ENCODE measurements at regions not wholly inside any gene's neighbourhood (a gene's known extent, or its start where the extent isn't known, plus 50 kb on each side); places are given as distances from the start of the nearest gene placed in this dataset.

DNA sequence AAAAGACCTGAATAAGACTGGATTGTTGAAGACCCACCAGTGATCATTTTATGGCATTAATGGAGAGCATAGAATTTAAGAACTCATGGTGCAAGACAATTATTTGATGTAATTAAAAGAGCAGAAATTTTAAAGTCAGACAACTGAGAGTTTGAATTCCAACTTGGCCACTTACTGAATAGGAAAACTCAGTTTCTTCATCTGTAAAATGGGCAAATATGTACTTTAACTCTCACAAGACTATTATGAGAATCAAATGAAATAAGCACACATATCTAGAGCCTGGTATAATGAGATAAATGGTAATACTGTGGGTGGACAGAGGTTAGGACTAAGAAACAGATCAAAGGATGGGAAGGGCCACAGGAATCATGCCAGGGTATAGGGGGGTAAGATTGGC is 88.0 kb downstream of the SOX9 start:
- TF ChIP-seq, protein P1, sequence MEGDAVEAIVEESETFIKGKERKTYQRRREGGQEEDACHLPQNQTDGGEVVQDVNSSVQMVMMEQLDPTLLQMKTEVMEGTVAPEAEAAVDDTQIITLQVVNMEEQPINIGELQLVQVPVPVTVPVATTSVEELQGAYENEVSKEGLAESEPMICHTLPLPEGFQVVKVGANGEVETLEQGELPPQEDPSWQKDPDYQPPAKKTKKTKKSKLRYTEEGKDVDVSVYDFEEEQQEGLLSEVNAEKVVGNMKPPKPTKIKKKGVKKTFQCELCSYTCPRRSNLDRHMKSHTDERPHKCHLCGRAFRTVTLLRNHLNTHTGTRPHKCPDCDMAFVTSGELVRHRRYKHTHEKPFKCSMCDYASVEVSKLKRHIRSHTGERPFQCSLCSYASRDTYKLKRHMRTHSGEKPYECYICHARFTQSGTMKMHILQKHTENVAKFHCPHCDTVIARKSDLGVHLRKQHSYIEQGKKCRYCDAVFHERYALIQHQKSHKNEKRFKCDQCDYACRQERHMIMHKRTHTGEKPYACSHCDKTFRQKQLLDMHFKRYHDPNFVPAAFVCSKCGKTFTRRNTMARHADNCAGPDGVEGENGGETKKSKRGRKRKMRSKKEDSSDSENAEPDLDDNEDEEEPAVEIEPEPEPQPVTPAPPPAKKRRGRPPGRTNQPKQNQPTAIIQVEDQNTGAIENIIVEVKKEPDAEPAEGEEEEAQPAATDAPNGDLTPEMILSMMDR (conservative IDR thresholded peaks at IDR 0.05; ENCODE audit: low read depth, low read length): no peak
- no peak for TF ChIP-seq EZH2 (IDR thresholded peaks at IDR 0.05; ENCODE audit: borderline replicate concordance, low read depth, low read length, poor library complexity, severe bottlenecking)

Measured in A673 (cell line).